ENCODE measurements at regions not wholly inside any gene's neighbourhood (a gene's known extent, or its start where the extent isn't known, plus 50 kb on each side); places are given as distances from the start of the nearest gene placed in this dataset.

DNA sequence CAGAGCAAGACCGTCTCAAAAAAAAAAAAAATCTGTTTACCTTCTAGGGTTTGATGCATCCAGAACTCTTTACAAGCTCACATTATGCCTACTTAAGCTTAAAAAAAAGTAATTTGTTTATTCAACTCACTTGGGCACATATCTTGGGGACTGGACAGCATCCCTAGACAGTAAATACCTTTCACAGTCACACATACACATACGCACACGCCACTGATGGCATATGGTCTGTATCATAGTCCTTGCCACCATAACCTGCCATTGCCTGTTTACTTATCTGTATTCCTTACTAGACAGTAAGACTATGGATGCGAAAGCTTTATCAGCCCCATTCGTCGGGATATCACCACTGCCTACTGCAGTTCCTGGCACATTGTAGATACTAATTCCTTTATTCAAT is 446.3 kb upstream of the RGS18 start:
- no peak overlapping the region for H3K4me3 ChIP-seq (ENCODE audit: control insufficient read depth in 2 of 3, extremely low read depth in 1 of 3, insufficient read depth in 2 of 3, low read depth in 1 of 3, low read length in 3 of 3)
- no peak for FAIRE-seq
- DNase-seq (ENCODE audit: low read depth, low spot score) = no peak
- H3K27me3 ChIP-seq (ENCODE audit: control insufficient read depth, extremely low read depth, insufficient read depth, low read length) = no peaks in the 10 kb centered on the region
- no peaks in the 10 kb centered on the region for H3K9me1 ChIP-seq (ENCODE audit: control insufficient read depth, extremely low read depth, insufficient read depth, low read length)
- TF ChIP-seq EZH2 (IDR thresholded peaks at IDR 0.05; ENCODE audit: low read length) = no peak
- TF ChIP-seq, protein P1, sequence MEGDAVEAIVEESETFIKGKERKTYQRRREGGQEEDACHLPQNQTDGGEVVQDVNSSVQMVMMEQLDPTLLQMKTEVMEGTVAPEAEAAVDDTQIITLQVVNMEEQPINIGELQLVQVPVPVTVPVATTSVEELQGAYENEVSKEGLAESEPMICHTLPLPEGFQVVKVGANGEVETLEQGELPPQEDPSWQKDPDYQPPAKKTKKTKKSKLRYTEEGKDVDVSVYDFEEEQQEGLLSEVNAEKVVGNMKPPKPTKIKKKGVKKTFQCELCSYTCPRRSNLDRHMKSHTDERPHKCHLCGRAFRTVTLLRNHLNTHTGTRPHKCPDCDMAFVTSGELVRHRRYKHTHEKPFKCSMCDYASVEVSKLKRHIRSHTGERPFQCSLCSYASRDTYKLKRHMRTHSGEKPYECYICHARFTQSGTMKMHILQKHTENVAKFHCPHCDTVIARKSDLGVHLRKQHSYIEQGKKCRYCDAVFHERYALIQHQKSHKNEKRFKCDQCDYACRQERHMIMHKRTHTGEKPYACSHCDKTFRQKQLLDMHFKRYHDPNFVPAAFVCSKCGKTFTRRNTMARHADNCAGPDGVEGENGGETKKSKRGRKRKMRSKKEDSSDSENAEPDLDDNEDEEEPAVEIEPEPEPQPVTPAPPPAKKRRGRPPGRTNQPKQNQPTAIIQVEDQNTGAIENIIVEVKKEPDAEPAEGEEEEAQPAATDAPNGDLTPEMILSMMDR (optimal IDR thresholded peaks at IDR 0.05 in 1 of 3, IDR thresholded peaks at IDR 0.05 in 1 of 3, conservative IDR thresholded peaks at IDR 0.05 in 1 of 3; ENCODE audit: extremely low read depth in 1 of 3, insufficient read depth in 2 of 3, low read length in 3 of 3) = no peak
- no peak overlapping the region for H2AFZ ChIP-seq (ENCODE audit: control insufficient read depth, low read length)
- no peak overlapping the region for H3K4me2 ChIP-seq (ENCODE audit: control insufficient read depth, extremely low read depth, insufficient read depth, low read depth, low read length)
- no peaks in the 10 kb centered on the region for H4K20me1 ChIP-seq (ENCODE audit: control insufficient read depth, extremely low read depth, insufficient read depth, low read length)
- H3K36me3 ChIP-seq (ENCODE audit: control insufficient read depth in 2 of 2, extremely low read depth in 1 of 2, insufficient read depth in 2 of 2, low read length in 2 of 2) = no peaks in the 10 kb centered on the region
- no peak overlapping the region for H3K27ac ChIP-seq (ENCODE audit: control insufficient read depth, insufficient read depth, low read length)
- H3K9ac ChIP-seq (ENCODE audit: control insufficient read depth, extremely low read depth, insufficient read depth, low read length) = no peak overlapping the region
- dilution Hi-C loops (cut with MboI; ENCODE audit: extremely low pct_ligation_motif_present, low sequenced_read_pairs) = no loop called here
- H3K79me2 ChIP-seq (ENCODE audit: control insufficient read depth, insufficient read depth, low read length) = no peaks in the 10 kb centered on the region
- no peaks in the 10 kb centered on the region for H3K9me3 ChIP-seq (ENCODE audit: control insufficient read depth, low read depth, low read length)
- H3K4me1 ChIP-seq (ENCODE audit: control insufficient read depth, extremely low read depth, insufficient read depth, low read length) = no peaks in the 10 kb centered on the region

DNA sequence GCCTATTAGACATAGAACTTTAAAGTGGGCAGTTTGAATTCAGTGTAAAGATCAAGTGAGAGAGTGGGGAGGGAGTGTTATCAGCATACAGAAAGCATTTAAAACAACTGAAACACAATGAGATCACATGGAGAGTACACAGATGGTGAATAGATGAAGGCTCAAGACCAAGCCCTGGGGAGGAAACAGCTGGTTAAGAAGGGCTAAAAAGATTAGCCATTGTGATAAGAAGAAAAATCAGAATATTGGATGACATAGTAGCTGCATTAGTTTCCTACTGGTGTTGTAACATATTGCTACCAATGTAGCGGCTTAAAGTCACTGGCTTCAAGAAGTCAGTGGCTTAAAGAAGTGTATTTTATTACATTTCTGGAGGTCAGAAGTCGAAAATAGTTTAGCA is 443.4 kb upstream of the RGS18 start:
- no peaks in the 10 kb centered on the region for H3K9me3 ChIP-seq (ENCODE audit: control insufficient read depth, low read depth, low read length)
- no peak overlapping the region for H2AFZ ChIP-seq (ENCODE audit: control insufficient read depth, low read length)
- FAIRE-seq (no peak), DNase-seq (ENCODE audit: low read depth, low spot score) (no peak)
- TF ChIP-seq, protein P1 (optimal IDR thresholded peaks at IDR 0.05 in 1 of 3, IDR thresholded peaks at IDR 0.05 in 1 of 3, conservative IDR thresholded peaks at IDR 0.05 in 1 of 3; ENCODE audit: extremely low read depth in 1 of 3, insufficient read depth in 2 of 3, low read length in 3 of 3) = no peak
- TF ChIP-seq EZH2 (IDR thresholded peaks at IDR 0.05; ENCODE audit: low read length) = no peak
- no peaks in the 10 kb centered on the region for H4K20me1 ChIP-seq (ENCODE audit: control insufficient read depth, extremely low read depth, insufficient read depth, low read length)
- H3K27me3 ChIP-seq (ENCODE audit: control insufficient read depth, extremely low read depth, insufficient read depth, low read length) = no peaks in the 10 kb centered on the region
- H3K36me3 ChIP-seq (ENCODE audit: control insufficient read depth in 2 of 2, extremely low read depth in 1 of 2, insufficient read depth in 2 of 2, low read length in 2 of 2) = no peaks in the 10 kb centered on the region
- H3K4me3 ChIP-seq (ENCODE audit: control insufficient read depth in 2 of 3, extremely low read depth in 1 of 3, insufficient read depth in 2 of 3, low read depth in 1 of 3, low read length in 3 of 3) = no peak overlapping the region
- no peaks in the 10 kb centered on the region for H3K4me1 ChIP-seq (ENCODE audit: control insufficient read depth, extremely low read depth, insufficient read depth, low read length)
- H3K27ac ChIP-seq (ENCODE audit: control insufficient read depth, insufficient read depth, low read length) = no peak overlapping the region
- no peaks in the 10 kb centered on the region for H3K79me2 ChIP-seq (ENCODE audit: control insufficient read depth, insufficient read depth, low read length)
- H3K4me2 ChIP-seq (ENCODE audit: control insufficient read depth, extremely low read depth, insufficient read depth, low read depth, low read length) = no peak overlapping the region
- H3K9ac ChIP-seq (ENCODE audit: control insufficient read depth, extremely low read depth, insufficient read depth, low read length) = no peak overlapping the region
- no peaks in the 10 kb centered on the region for H3K9me1 ChIP-seq (ENCODE audit: control insufficient read depth, extremely low read depth, insufficient read depth, low read length)
- dilution Hi-C loops (cut with MboI; ENCODE audit: extremely low pct_ligation_motif_present, low sequenced_read_pairs) = no loop called here

All from keratinocyte (primary cell).